Heart left ventricle (tissue), 16 donors: ENCODE measurements at regions not wholly inside any gene's neighbourhood (a gene's known extent, or its start where the extent isn't known, plus 50 kb on each side); places are given as distances from the start of the nearest gene placed in this dataset.
"Not testable (repeated sequence)": the region's sequence is repeated elsewhere in the genome, so short reads cannot be mapped to it uniquely, and the experiment has no call there.

ENCODE experiments used
- ATAC-seq, 4 donors: fragments of 200-7000 bp; cut with Tn5 transposase; one replicate each; pipeline ENCODE4 v1.9.1; 2020 to 2022; ENCODE audit warnings: moderate library complexity in 4 of 4, mild to moderate bottlenecking in 3 of 4, moderate number of reproducible peaks in 1 of 4
- DNase-seq, 5 donors: peaks; one replicate each; pipeline ENCODE4 v3.0.0-alpha.2; 2020
- H3K27ac ChIP-seq, 12 donors: fragments of 200-600 bp; sonication (generic) in 4 of 12; one replicate each; pipeline versions ENCODE4 v1.5.0 to v1.8.0; 2016 to 2022; ENCODE audit warnings: mild to moderate bottlenecking in 2 of 12
- H3K27me3 ChIP-seq, 9 donors: fragments of 200-600 bp; sonication (generic) in 2 of 9; one replicate each; pipeline versions ENCODE4 v1.5.1 to v1.8.0; 2016 to 2022; ENCODE audit warnings: mild to moderate bottlenecking in 3 of 9
- H3K36me3 ChIP-seq, 9 donors: fragments of 200-600 bp; sonication (generic) in 2 of 9; one replicate each; pipeline versions ENCODE4 v1.5.0 to v1.8.0; 2018 to 2022; ENCODE audit warnings: mild to moderate bottlenecking in 2 of 9
- H3K4me1 ChIP-seq, 12 donors: fragments of 200-600 bp; sonication (generic) in 4 of 12; one replicate each; pipeline versions ENCODE4 v1.5.0 to v1.8.0; 2016 to 2022; ENCODE audit warnings: mild to moderate bottlenecking in 3 of 12
- H3K4me3 ChIP-seq, 12 donors: fragments of 200-600 bp; sonication (generic) in 4 of 12; one replicate each; pipeline versions ENCODE4 v1.5.0 to v1.8.0; 2017 to 2022; ENCODE audit warnings: mild to moderate bottlenecking in 9 of 12, moderate library complexity in 4 of 12
- H3K9me3 ChIP-seq, 12 donors: fragments of 200-600 bp; sonication (generic) in 4 of 12; one replicate each; pipeline versions ENCODE4 v1.5.0 to v1.8.0; 2016 to 2022; ENCODE audit warnings: mild to moderate bottlenecking in 1 of 12
- CTCF ChIP-seq, 12 donors: fragments of 200-600 bp; sonication (generic) in 4 of 12; IDR thresholded peaks; one replicate each; pipeline versions ENCODE4 v1.5.0 to v1.8.0; 2018 to 2022; ENCODE audit warnings: antibody characterized with exemption in 12 of 12, mild to moderate bottlenecking in 5 of 12
- POLR2A ChIP-seq, 2 donors: fragments of 450-650 bp; IDR thresholded peaks; one replicate each; pipeline ENCODE4 v1.6.1; 2017; ENCODE audit warnings: antibody characterized with exemption in 2 of 2, mild to moderate bottlenecking in 2 of 2, moderate library complexity in 2 of 2
- WGBS, 4 donors: extraction: QIAGEN DNeasy Blood & Tissue Kit in 2 of 4; methylation state at CpG; one replicate each; pipeline versions ENCODE4 v1.1.5 to v1.1.7; 2013 to 2018; 5-methylcytosine and 5-hydroxymethylcytosine counted together
- intact Hi-C, 10 donors: fragments of 100-400 bp; cut with DNase I; formaldehyde crosslinking; loops; one replicate each; pipeline versions ENCODE4 v1.11.1 to v1.14.2; 2022
- donor health status: ischemic (EF 13 %, LVEDD 7.1; RV severe dilation, severe dysfunction).
- donor health status: healthy with polysubstance abuse.
- donor health status: DM: no; HTN: yes; CAD: no.
- donor health status: DM: no; HTN: no; CAD: no.
- donor health status: ischemic (EF 25% LVEDD 6.9; RV normal size, moderate dysfunction).
- donor health status: ischemic (EF 25% LVEDD 5.7; RV mildly dilated, moderate dysfunction).
- donor health status: healthy.
- donor health status: DM: yes; HTN: yes; CAD: no.
- donor health status: ischemic (EF 35%, LVEDD 5.7; RV mildly dilated, moderate dysfunction).
- donor health status: nonischemic (EF 11% LVEDD 7.7; RV severe dilation, severe dysfunction).
- donor health status: DM: yes; HTN: yes; CAD: no.
- donor health status: PGD.
- donor health status: ischemic (EF 29% LVEDD 5.4; RV normal size, mild dysfunction).
- donor health status: nonischemic (EF 23%, LVEDD 6.1; RV moderate dilation, normal function).

- no peak overlapping the region for H3K4me3 ChIP-seq
- H3K27me3 ChIP-seq, result no peaks in the 10 kb centered on the region
- no peaks in the 10 kb centered on the region for H3K9me3 ChIP-seq
- no peaks in the 10 kb centered on the region for H3K36me3 ChIP-seq
- ATAC-seq (peak in 1 of 4 donors; percentile 41), DNase-seq (no peak)
- TF ChIP-seq POLR2A (IDR thresholded peaks at IDR 0.05) (no peak), CTCF (IDR thresholded peaks at IDR 0.05) (no peak)
- H3K4me1 ChIP-seq, result no peaks in the 10 kb centered on the region
- whole genome bisulfite sequencing, 4 donors, result 3 to 14% (median 5%) methylated on average over 1 of the region's 1 CpG
- intact Hi-C loops, result loop anchor here in 2 of 10 donors (10.0 kb wide), 2 partner anchors 546 to 1036 kb away; partner anchors contain the start of gene SEMA3C (in 1 of the 2)
- H3K27ac ChIP-seq, result no peak overlapping the region
Observed at GRCh38 chr7:81460250-81461045, 309.4 kb downstream of the HGF start.

GRCh38 chr7:81459485-81459884, 310.4 kb downstream of the HGF start:
- Histone ChIP-seq H3K36me3 (no peaks in the 10 kb centered on the region), H3K9me3 (no peaks in the 10 kb centered on the region), H3K27me3 (no peaks in the 10 kb centered on the region), H3K4me3 (no peak overlapping the region), H3K4me1 (no peaks in the 10 kb centered on the region), H3K27ac (no peak overlapping the region)
- WGBS, 4 donors, result 86 to 95% (median 91%) methylated on average over 2 of the region's 2 CpGs
- ATAC-seq (no peak), DNase-seq (no peak)
- intact Hi-C loops, result loop anchor here in 7 of 10 donors (5.0 to 10.0 kb wide), 4 partner anchors 535 to 762 kb away; partner anchors contain the start of gene SEMA3C (in 1 of the 7)
- TF ChIP-seq POLR2A (IDR thresholded peaks at IDR 0.05), result no peak
- no peak for TF ChIP-seq CTCF (IDR thresholded peaks at IDR 0.05)

GRCh38 chr7:81457852-81458522, 311.9 kb downstream of the HGF start:
- no peaks in the 10 kb centered on the region for H3K4me1 ChIP-seq
- TF ChIP-seq POLR2A (IDR thresholded peaks at IDR 0.05) (no peak), CTCF (IDR thresholded peaks at IDR 0.05) (peak in 5 of 12 donors; percentile 34 to 48 (median 46))
- no peaks in the 10 kb centered on the region for H3K36me3 ChIP-seq
- no peak overlapping the region for H3K27ac ChIP-seq
- intact Hi-C loops, result loop anchor here in 7 of 10 donors (5.0 to 10.0 kb wide), 4 partner anchors 533 to 761 kb away; partner anchors contain the start of gene SEMA3C (in 1 of the 7)
- no peak overlapping the region for H3K4me3 ChIP-seq
- WGBS, 4 donors, result 37 to 49% (median 38%) methylated on average over 1 of the region's 1 CpG
- DNase-seq (no peak), ATAC-seq (no peak)
- no peaks in the 10 kb centered on the region for H3K27me3 ChIP-seq
- no peaks in the 10 kb centered on the region for H3K9me3 ChIP-seq

- H3K27ac ChIP-seq, H3K9me3 ChIP-seq: not testable (repeated sequence)
- intact Hi-C loops, result loop anchor here in 4 of 10 donors (10.0 kb wide), 2 partner anchors 529 to 539 kb away; partner anchors contain the start of gene SEMA3C (in 1 of the 4)
Observed at GRCh38 chr7:81453770-81454169, 316.1 kb downstream of the HGF start.

More at GRCh38 chr7:81453770-81454169, 316.1 kb downstream of the HGF start:
- not testable (repeated sequence) for H3K36me3 ChIP-seq, DNase-seq, H3K4me3 ChIP-seq, ATAC-seq, H3K4me1 ChIP-seq, H3K27me3 ChIP-seq
